H9 (cell line): ENCODE measurements at regions not wholly inside any gene's neighbourhood (a gene's known extent, or its start where the extent isn't known, plus 50 kb on each side); places are given as distances from the start of the nearest gene placed in this dataset.

ENCODE experiments used
- DNase-seq: peaks from one replicate; pipeline ENCODE4 v3.0.0-alpha.2; 2017
- H2AFZ ChIP-seq: one replicate; pipeline ENCODE4 v1.6.1; 2013; ENCODE audit warnings: mild to moderate bottlenecking, low read length, control low read depth, moderate library complexity
- H2AK5ac ChIP-seq: 2 replicates; pipeline ENCODE4 v1.6.1; 2013; ENCODE audit warnings: low read length, control low read depth, mixed read lengths; ENCODE audit not compliant: insufficient read length
- H2BK120ac ChIP-seq: one replicate; pipeline ENCODE4 v1.6.1; 2013; ENCODE audit warnings: low read depth, mild to moderate bottlenecking, low read length, control low read depth, inconsistent platforms; ENCODE audit not compliant: poor library complexity, severe bottlenecking
- H2BK12ac ChIP-seq: 2 replicates; pipeline ENCODE4 v1.6.1; 2013; ENCODE audit warnings: low read length, control low read depth, mixed read lengths, low read depth; ENCODE audit not compliant: insufficient read length
- H2BK15ac ChIP-seq: 2 replicates; pipeline ENCODE4 v1.6.1; 2013; ENCODE audit warnings: low read depth, low read length, control low read depth
- H2BK20ac ChIP-seq: one replicate; pipeline ENCODE4 v1.6.1; 2013; ENCODE audit warnings: low read depth, mild to moderate bottlenecking, low read length, control low read depth, inconsistent platforms; ENCODE audit not compliant: poor library complexity, severe bottlenecking
- H2BK5ac ChIP-seq: 2 replicates; pipeline ENCODE4 v1.6.1; 2013; ENCODE audit warnings: low read length, control low read depth, mixed read lengths; ENCODE audit not compliant: insufficient read length
- H3K14ac ChIP-seq: 2 replicates; pipeline ENCODE4 v1.6.1; 2013; ENCODE audit warnings: low read length, control low read depth; ENCODE audit not compliant: insufficient read depth
- H3K18ac ChIP-seq: 2 replicates; pipeline ENCODE4 v1.6.1; 2013; ENCODE audit warnings: low read depth, mild to moderate bottlenecking, mixed read lengths, low read length, control low read depth; ENCODE audit not compliant: insufficient read length
- H3K23ac ChIP-seq: 2 replicates; pipeline ENCODE4 v1.6.1; 2013; ENCODE audit warnings: low read length, control low read depth, mixed read lengths, low read depth; ENCODE audit not compliant: insufficient read length
- H3K23me2 ChIP-seq: 2 replicates; pipeline ENCODE4 v1.6.1; 2013; ENCODE audit warnings: low read depth, mild to moderate bottlenecking, mixed read lengths, low read length, control low read depth; ENCODE audit not compliant: insufficient read length, poor library complexity, severe bottlenecking
- H3K27ac ChIP-seq: 2 replicates; pipeline ENCODE4 v1.5.1; 2013; ENCODE audit warnings: low read length, control low read depth, mixed read lengths, low read depth; ENCODE audit not compliant: insufficient read length
- H3K27me3 ChIP-seq: 2 replicates; pipeline ENCODE4 v1.6.1; 2013; ENCODE audit warnings: low read length, control low read depth, inconsistent platforms; ENCODE audit not compliant: insufficient read depth
- H3K4ac ChIP-seq: 2 replicates; pipeline ENCODE4 v1.6.1; 2013; ENCODE audit warnings: low read depth, mild to moderate bottlenecking, control low read depth, inconsistent platforms, low read length, moderate library complexity
- H3K4me1 ChIP-seq: 2 replicates; pipeline ENCODE4 v1.6.1; 2013; ENCODE audit warnings: low read length, control low read depth, inconsistent platforms; ENCODE audit not compliant: insufficient read depth
- H3K4me2 ChIP-seq: 2 replicates; pipeline ENCODE4 v1.6.1; 2013; ENCODE audit warnings: low read length, control low read depth, mixed read lengths; ENCODE audit not compliant: insufficient read length, insufficient read depth
- H3K56ac ChIP-seq: 2 replicates; pipeline ENCODE4 v1.6.1; 2013; ENCODE audit warnings: low read depth, mild to moderate bottlenecking, mixed read lengths, low read length, control low read depth; ENCODE audit not compliant: insufficient read length
- H3K79me1 ChIP-seq: 2 replicates; pipeline ENCODE4 v1.6.1; 2013; ENCODE audit warnings: low read depth, mild to moderate bottlenecking, moderate library complexity, low read length, control low read depth, inconsistent platforms; ENCODE audit not compliant: insufficient read depth, poor library complexity, severe bottlenecking
- H3K79me2 ChIP-seq: 2 replicates; pipeline ENCODE4 v1.6.1; 2013; ENCODE audit warnings: low read length, control low read depth, inconsistent platforms; ENCODE audit not compliant: insufficient read depth
- H3K9ac ChIP-seq: 2 replicates; pipeline ENCODE4 v1.6.1; 2013; ENCODE audit warnings: low read length, control low read depth, mixed read lengths; ENCODE audit not compliant: insufficient read length; ENCODE audit errors: extremely low read depth
- H3K9me3 ChIP-seq: one replicate; pipeline ENCODE4 v1.6.1; 2013; ENCODE audit warnings: low read depth, low read length, inconsistent platforms; ENCODE audit not compliant: control insufficient read depth
- H3T11ph ChIP-seq: one replicate; pipeline ENCODE4 v1.6.1; 2013; ENCODE audit warnings: mild to moderate bottlenecking, low read length, control low read depth, inconsistent platforms
- H4K20me1 ChIP-seq: one replicate; pipeline ENCODE4 v1.6.1; 2013; ENCODE audit not compliant: control insufficient read depth, insufficient read length, insufficient read depth
- H4K5ac ChIP-seq: 2 replicates; pipeline ENCODE4 v1.6.1; 2013; ENCODE audit warnings: low read depth, mild to moderate bottlenecking, mixed read lengths, low read length, control low read depth; ENCODE audit not compliant: insufficient read length
- H4K8ac ChIP-seq: replicated peaks from 2 replicates; pipeline ENCODE4 v1.6.1; 2013; ENCODE audit warnings: low read length, control low read depth, mixed read lengths, low read depth; ENCODE audit not compliant: insufficient read length
- H4K91ac ChIP-seq: 2 replicates; pipeline ENCODE4 v1.6.1; 2013; ENCODE audit warnings: low read depth, mild to moderate bottlenecking, moderate library complexity, mixed read lengths, low read length, control low read depth; ENCODE audit not compliant: insufficient read length
- H3K27ac Mint-ChIP-seq, 3 experiments: 2 replicates in 2 of 3; 3 replicates in 1 of 3; pipeline ENCODE4 v1.8.0; 2020 to 2021; ENCODE audit warnings: mixed read lengths in 3 of 3, mild to moderate bottlenecking in 1 of 3, moderate library complexity in 1 of 3
- H3K27me3 Mint-ChIP-seq: 2 replicates; pipeline ENCODE4 v1.8.0; 2021; ENCODE audit warnings: low read depth, mild to moderate bottlenecking, moderate library complexity, mixed read lengths
- H3K36me3 Mint-ChIP-seq, 3 experiments: 2 replicates in 2 of 3; 3 replicates in 1 of 3; pipeline ENCODE4 v1.8.0; 2020 to 2021; ENCODE audit warnings: low read depth in 3 of 3, mixed read lengths in 3 of 3; ENCODE audit not compliant: insufficient read depth in 1 of 3
- H3K4me1 Mint-ChIP-seq, 2 experiments: 2 replicates each; pipeline ENCODE4 v1.8.0; 2020; ENCODE audit warnings: mixed read lengths in 2 of 2
- H3K4me3 Mint-ChIP-seq, 2 experiments: 2 replicates in 1 of 2; 3 replicates in 1 of 2; pipeline ENCODE4 v1.8.0; 2020 to 2021; ENCODE audit warnings: mild to moderate bottlenecking in 2 of 2, mixed read lengths in 2 of 2, moderate library complexity in 1 of 2
- H3K9me3 Mint-ChIP-seq, 2 experiments: 2 replicates in 1 of 2; 3 replicates in 1 of 2; pipeline ENCODE4 v1.8.0; 2020; ENCODE audit warnings: mild to moderate bottlenecking in 2 of 2, mixed read lengths in 2 of 2, moderate library complexity in 1 of 2
- TF ChIP-seq, protein P1 (sequence below): fragments of 200-600 bp; sonication (generic); conservative IDR thresholded peaks from 3 replicates; pipeline ENCODE4 v1.8.0; 2021; ENCODE audit warnings: antibody characterized with exemption, mild to moderate bottlenecking

DNA sequence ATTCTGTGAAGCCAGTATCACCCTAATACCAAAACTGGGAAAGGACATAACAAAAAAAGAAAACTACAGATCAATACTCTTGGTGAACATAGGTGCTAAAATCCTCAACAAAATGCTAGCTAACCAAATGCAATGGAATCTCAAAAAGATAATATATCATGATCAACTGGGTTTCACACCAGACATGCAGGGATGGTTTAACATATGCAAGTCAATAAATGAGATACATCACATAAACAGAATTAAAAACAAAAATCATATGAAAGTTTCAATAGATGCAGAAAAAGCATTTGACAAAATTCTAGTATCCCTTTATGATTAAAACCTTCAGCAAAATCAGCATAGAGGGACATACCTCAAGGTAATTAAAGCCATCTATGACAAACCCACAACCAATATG is 198.2 kb upstream of the NDUFV2 start:
- H3K79me1 ChIP-seq, result no peaks in the 10 kb centered on the region
- no peak overlapping the region for H4K91ac ChIP-seq
- no peak overlapping the region for H3K23ac ChIP-seq
- no peak overlapping the region for H3T11ph ChIP-seq
- H3K23me2 ChIP-seq, result no peaks in the 10 kb centered on the region
- H2BK15ac ChIP-seq, result no peak overlapping the region
- H3K18ac ChIP-seq, result no peak overlapping the region
- H2BK20ac ChIP-seq, result no peak overlapping the region
- no peak overlapping the region for H3K27ac ChIP-seq
- Mint-ChIP-seq H3K36me3 (peaks cover 9 to 26% (median 15%) of the 10 kb centered on the region in 3 experiments), H3K4me3 (no peak overlapping the region), H3K27ac (no peak overlapping the region), H3K9me3 (peaks cover 25 to 34% of the 10 kb centered on the region in 2 experiments), H3K27me3 (no peaks in the 10 kb centered on the region), H3K4me1 (peaks cover 12 to 14% of the 10 kb centered on the region in 2 experiments)
- H4K20me1 ChIP-seq, result no peaks in the 10 kb centered on the region
- no peak overlapping the region for H3K56ac ChIP-seq
- TF ChIP-seq, protein P1, sequence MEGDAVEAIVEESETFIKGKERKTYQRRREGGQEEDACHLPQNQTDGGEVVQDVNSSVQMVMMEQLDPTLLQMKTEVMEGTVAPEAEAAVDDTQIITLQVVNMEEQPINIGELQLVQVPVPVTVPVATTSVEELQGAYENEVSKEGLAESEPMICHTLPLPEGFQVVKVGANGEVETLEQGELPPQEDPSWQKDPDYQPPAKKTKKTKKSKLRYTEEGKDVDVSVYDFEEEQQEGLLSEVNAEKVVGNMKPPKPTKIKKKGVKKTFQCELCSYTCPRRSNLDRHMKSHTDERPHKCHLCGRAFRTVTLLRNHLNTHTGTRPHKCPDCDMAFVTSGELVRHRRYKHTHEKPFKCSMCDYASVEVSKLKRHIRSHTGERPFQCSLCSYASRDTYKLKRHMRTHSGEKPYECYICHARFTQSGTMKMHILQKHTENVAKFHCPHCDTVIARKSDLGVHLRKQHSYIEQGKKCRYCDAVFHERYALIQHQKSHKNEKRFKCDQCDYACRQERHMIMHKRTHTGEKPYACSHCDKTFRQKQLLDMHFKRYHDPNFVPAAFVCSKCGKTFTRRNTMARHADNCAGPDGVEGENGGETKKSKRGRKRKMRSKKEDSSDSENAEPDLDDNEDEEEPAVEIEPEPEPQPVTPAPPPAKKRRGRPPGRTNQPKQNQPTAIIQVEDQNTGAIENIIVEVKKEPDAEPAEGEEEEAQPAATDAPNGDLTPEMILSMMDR, result no peak
- no peak overlapping the region for H3K9ac ChIP-seq
- H3K9me3 ChIP-seq, result no peaks in the 10 kb centered on the region
- no peak overlapping the region for H2BK5ac ChIP-seq
- H3K4me2 ChIP-seq, result no peak overlapping the region
- no peak overlapping the region for H2BK12ac ChIP-seq
- H2AK5ac ChIP-seq, result no peak overlapping the region
- H2BK120ac ChIP-seq, result no peak overlapping the region
- H3K14ac ChIP-seq, result no peak overlapping the region
- H3K79me2 ChIP-seq, result no peaks in the 10 kb centered on the region
- H3K4ac ChIP-seq, result no peak overlapping the region
- H4K5ac ChIP-seq, result no peak overlapping the region
- DNase-seq, result no peak
- H4K8ac ChIP-seq, result no peak overlapping the region
- no peaks in the 10 kb centered on the region for H3K27me3 ChIP-seq
- H3K4me1 ChIP-seq, result no peaks in the 10 kb centered on the region
- no peak overlapping the region for H2AFZ ChIP-seq
